Lung microvascular endothelial cell (primary cell): ENCODE measurements at regions not wholly inside any gene's neighbourhood (a gene's known extent, or its start where the extent isn't known, plus 50 kb on each side); places are given as distances from the start of the nearest gene placed in this dataset.

Experiments
- DNase-seq, 2 donors: peaks; one replicate each; pipeline versions ENCODE4 v3.0.0 to v3.0.0-alpha.2; 2010; ENCODE audit warnings: low read depth in 2 of 2

DNA sequence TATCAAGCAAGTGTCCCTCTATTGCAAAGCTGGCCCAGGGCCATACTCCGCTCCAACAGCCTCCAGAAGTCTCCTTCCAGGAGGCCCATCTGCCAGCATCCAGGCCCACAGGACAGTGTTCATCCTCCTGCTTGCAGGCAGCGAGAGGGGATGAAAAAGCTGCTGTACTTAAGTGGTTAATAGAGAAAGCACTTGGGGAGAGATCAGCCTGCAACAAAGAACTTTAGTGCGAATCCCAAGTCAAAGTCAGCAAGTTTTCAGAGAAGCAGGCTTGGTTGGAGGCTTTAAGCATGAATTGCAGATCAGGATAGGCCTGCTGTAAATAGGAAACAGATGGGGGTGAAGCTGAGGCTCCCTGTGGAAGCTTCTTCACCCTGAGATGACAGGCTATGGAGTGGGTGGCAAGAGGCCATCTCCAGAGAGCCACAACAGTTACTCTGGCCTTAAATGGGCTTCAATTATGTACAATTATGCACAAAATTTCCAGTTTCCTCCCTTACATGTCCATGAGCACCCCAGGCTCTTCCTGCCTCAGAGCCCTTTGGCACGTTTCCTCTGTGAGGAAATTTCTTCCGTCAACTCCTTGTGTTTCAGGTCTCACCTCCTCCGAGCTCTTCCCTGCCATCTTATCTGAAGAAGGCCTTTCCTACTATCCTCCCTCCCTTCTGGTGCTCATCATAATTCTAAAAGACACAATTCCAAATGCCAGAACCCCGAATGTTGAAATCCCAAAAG, 98.0 kb upstream of the NR3C1 start:
- DNase-seq, result no peak

DNA sequence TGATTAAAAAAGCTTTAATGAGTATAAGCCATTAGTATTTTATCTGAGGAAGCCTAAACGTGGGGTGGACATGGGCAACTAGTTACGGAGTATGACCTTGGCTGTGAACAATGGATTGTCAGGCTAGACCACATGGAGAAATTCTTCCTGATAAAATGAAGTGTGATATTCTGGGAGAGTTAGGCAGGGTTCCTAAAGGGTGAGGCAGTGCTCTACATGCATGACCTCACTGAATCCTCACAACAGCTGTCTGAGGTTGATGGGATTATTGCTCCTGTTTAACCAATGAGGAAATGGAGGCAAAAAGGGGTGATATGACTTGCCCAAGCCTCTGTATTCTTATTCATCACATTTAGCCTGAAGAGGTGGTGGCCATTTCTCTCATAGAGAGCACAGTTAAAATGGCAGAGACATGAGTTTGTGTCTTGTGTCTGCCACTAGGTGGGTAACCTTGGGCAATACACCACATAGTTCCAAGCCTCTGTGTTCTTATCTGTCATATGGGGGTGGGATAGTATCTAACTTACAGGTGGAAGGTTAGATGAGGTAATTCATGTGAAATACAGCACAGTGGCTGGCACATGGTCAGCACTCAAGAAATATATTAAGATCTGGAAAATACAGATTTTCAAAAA, 96.1 kb upstream of the NR3C1 start:
- DNase-seq, result no peak

DNA sequence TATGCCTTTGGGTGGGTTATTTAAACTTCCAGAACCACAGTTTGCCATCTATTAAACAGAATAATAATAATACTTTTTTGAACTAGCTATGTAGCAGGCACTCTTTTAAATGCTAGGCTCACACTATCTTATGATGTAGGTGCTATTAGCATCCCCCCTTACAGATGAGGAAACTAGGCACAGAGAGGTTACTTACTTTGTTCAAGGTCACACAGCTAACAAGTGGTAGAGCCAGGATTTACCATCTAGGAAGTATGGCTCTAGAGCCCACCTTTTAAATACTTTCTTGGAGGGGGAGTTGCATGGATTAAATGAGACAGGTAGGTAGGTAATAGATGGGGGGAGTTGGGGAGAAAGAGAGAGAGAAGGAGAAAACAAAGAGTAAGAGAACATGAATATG, 95.3 kb upstream of the NR3C1 start:
- DNase-seq, result no peak

DNA sequence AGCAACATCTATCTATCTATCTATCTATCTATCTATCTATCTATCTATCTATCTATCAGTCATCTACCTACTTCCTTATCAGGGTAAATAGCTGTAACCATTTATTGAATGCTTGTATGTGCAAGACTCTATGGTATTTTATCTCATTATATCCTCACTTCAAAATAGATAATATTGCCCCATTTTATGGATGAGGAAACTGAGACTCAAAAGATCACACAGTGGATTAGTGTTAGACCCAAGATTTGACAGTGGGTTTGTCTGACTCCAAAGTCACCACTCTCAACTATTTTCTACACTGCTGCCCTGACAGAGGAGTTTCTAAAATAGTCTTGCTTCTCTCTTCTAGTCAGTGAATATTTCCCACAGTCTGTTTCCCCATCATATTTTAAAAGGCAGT, 94.3 kb upstream of the NR3C1 start:
- no peak for DNase-seq

DNA sequence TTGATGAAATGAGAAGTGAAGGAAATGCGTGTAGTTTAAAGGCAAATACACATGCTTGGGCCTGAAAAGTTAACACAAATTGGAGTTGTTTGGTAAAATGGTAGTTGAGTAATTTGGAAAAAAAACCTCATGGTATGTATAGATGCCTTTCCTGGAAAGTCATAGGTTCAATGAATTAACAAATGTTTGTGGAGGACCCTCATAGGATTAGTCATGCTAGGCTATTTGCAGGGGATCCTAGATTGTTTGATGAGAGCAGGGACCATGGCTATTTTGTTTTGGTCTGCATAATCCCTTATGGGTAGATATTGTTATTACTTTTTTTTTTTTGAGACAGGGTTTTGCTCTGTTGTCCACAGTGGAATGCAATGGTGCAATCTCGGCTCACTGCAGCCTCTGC, 93.5 kb upstream of the NR3C1 start:
- DNase-seq, result no peak

DNA sequence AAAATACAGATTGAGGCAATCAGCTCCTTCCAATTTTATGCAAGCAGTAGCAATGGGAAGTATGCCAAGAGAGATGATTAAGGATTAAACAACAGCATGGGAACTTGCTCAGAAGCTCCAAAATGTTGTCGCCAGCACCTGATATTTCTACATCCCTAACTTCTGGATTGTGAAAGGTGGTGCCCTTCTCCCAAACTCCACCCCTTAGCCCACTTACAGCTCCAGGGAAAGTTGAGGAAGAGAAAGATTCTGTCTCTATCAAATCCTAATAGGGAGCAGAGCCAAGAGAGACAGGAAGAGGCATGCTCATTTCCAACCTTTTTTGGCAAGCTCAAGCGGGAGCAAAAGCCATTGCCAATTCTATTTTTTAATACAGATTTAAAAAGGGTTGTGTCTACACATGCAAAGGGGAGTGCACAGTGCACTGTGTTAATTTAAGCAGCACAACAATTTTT, 92.4 kb upstream of the NR3C1 start:
- peak; percentile 61 to 78 for DNase-seq

DNA sequence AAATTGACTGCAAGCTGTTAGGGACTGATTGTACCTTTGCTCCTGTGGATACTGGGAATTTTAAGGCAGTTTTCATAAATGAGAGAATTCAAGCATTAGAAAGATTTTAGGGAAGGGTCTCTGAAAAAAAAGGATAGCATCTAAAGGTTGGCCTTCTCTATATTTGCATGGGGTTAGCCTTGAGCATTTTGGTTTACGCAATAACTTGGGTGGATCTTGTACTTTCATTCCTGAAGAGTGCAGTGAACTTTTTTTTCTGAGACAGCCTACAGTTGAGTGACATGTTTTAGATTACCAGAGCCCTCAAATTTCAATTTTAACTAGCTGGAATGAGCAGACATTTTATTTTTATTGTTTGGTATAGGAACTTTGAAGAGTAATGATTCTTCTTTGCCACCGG, 91.6 kb upstream of the NR3C1 start:
- no peak for DNase-seq

DNA sequence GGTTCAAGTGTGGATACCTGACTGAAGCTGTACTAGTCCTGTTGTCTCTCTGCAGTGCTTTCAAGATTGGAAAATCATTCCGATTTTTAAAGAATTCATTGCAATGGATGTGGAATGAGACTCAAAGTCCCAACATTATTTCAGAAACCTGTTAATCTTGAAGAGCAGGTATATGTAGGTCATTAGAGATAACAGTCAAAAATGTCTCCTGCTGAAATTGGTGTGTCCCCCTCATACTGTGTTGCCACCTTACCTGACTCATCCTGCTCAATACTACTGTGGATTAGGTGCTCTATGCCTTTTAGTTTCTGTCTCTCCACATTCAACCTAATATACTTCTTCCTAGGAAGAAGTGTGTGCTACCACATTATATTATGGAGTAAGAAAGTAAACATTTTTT, 91.1 kb upstream of the NR3C1 start:
- DNase-seq, result no peak

DNA sequence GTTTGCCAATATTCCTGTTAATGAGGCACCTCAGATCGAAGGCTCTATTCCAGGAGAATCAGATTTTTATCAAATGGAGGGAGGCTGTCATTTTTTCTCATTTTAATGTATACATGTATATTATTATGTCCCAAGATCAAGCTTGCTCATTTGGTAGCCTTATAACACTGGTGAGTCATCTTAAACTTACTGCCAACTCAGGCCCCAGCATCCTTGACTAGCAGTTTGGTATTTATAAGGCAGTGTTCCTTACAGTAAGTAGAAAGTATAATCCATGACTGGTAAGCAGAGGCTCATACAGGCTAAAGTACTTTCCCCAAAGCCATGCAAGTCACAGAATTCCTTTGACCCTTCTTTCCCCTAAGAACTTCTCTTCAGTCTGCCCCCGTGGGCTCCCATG, 90.7 kb upstream of the NR3C1 start:
- DNase-seq, result peak in 1 of 2 donors; percentile 71

DNA sequence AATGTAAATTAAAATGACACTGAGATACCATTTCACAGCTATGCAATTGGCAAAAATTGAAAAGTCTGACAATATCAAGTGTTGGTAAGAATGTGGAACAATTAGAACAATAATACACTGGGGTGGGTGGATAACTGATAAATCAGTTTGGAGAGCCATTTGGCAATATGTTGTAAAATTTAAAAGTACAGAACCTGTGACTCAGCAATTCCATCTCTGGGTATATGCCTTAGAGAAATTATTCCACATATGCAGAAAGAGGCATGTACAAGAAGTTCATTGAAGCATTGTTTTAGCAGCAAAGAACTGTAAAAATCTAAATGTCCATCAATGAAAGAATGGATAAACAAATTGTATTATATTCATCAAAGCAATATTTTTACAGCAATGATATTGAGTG, 89.3 kb upstream of the NR3C1 start:
- DNase-seq, result no peak

DNA sequence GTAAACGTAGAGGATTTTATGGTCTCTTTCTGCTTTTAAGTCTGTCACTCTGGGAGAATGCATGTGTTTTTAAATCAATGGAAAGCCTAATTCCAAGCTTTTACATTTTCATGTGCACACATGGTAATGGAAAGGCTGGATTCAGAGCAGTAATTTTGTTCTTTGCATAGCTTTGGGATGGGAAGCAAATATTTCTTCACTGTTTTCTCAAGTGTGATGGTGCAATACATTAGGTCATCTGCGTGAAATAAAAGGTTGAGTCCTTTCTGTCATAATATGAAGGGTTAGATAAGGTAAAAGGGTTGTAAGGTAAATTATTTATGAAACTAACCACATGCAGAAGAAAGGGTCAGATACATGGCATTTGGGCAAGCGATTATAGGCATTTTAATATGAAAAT, 88.2 kb upstream of the NR3C1 start:
- no peak for DNase-seq

DNA sequence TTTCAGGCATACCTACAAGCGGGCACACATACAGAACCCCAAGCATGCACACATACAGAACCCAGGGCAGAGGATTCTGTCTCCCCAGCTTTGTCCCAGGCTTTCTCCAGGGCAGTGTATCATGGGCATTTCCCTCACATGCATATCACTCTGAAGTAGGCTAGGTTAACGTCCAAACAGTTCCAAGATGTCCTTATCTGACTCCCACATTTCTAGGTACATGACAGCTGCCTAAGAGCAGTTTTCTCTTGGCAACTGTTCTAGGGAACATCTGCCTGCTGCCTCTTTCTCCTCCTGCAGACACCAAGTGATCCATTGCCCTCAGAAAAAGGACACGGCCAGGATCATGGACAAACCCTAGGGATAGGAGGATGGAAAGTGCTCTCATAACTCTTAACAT, 84.9 kb upstream of the NR3C1 start:
- DNase-seq, result no peak

DNA sequence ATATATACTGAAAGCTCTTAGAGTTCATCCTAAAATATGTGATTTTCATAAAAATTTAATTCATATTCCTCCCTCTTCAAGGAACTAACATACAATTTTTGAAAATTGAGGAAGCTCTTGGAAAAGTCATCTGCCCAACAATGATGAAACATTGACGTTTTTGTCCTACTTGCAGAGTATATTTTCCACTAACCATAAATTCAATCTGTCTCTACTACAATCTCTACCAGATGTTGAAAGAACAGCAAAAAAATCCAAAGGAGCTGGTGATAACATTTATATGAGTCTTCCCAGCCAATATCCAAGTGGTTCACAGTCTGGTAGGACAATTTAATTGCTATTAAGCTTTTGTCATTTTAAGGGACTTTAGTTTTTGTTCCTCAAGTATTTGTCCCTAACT, 81.1 kb upstream of the NR3C1 start:
- DNase-seq, result no peak

DNA sequence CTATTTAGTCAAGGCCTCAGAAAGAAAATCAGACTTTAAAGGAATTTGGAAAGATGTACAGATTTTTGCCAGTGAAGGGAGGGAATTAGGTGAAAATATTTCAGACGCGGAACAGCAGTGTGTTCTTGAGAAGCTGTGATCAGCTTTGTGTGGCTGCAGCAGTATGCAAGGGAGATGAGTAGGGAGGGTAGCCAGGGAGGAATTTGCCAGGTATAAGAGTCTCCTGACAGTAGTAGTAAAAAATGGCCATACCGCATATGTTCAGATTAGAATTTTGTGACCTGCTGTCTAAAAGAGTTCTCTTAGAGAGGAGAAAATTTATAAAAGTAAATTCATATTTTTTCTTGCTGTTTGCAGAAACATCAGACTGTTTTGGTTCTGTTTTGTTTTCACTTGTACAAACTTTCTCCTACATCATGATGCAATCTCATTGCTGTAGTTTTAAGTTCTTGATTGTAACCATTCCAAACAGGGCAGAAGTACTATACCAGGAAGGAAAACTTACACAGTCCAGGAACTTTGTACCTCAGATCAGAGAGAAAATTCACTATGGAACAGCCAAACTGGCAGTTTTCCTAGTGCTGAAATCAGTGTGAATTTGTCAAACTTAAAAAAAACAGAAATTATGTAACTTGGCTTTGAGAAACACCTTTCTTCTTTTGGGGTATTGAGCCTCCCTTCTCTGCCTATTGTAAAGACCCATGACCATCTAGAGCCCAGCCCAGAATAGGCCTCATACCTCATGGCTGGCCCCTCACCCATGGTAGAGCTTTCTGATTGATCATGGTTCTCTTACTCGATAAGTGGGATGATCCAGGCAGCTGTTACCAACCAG, 78.4 kb upstream of the NR3C1 start:
- DNase-seq, result peak in 1 of 2 donors; percentile 45

DNA sequence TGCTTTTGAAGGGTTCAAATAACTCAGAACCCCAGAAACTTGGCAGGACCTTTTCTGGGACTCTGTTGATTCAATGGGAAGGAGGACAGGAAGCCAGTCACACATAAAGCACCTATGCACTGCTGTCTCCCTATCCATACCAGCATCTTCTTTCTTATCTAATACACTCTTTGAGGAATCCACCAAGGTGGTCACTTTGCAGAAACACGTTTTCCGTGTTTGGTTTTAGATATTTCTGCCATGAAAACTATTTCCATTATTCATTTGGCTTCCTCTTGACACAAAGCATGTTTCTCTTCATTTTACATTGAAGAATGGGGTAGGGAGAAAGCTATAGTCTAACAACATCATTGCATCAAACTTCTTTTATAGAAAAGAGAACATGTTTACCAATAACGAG, 76.5 kb upstream of the NR3C1 start:
- no peak for DNase-seq

DNA sequence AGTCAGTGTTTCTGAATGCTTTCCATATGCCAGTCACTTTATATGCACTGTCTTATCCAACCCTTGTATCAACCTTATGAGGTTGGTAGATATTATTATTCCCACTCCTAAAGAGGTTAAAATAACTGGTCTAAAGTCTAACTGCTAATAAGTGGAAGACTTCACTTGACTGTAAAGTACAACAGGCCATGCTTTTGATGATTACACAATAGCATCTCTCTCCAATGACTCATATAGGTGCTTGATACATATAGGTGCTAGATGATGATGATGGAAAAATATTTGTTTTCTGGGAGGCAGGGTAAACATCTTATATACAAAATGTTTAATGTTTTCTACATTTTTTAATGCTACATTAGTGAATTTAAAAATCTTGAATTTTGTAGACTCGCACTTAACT, 75.9 kb upstream of the NR3C1 start:
- DNase-seq, result no peak

DNA sequence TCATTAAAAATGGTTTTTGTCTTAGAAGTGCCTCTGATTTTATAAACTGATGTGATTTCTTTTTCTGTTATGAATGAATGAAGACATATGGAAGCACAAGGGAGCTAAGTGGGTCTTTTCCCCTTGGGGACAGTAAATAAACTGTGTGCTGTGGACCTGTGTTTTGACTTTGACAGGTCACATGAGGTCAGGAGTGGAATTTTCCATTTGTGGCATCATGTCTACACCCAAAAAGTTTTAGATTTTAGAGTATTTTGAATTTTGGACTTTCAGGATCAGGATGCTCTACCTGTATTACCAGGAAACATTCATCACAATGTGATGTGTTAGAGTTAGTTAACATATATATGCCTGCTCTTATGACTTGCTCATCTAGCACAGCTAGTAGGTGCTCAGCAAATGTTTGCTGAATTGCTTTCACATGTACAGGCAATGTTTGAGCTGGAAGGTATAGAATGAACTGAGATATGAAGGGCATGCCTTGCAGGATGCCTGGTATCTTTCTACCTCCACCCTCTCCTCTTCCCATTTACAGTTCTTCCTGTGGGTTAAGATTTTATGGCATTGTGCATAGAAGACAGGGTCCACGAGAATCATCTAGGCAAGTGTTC, 73.2 kb upstream of the NR3C1 start:
- DNase-seq, result no peak

DNA sequence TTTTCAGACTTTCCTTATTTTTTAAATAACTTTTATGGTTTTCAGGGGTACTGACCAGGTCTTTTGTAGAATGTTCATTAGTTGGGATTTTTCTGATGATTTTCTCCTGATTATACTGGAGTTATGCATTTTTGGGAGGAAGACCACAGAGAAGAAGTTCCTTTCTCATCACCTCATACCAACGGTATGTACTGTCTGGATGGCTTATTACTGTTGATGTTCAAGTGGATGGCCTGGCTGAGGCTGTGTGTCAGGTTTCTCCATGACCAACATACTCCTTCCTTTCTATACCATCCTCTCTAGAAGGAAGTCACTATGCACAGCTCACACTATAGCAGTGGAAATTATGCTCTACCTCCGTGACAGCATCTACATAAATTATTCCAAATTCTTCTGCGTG, 71.1 kb upstream of the NR3C1 start:
- no peak for DNase-seq

DNA sequence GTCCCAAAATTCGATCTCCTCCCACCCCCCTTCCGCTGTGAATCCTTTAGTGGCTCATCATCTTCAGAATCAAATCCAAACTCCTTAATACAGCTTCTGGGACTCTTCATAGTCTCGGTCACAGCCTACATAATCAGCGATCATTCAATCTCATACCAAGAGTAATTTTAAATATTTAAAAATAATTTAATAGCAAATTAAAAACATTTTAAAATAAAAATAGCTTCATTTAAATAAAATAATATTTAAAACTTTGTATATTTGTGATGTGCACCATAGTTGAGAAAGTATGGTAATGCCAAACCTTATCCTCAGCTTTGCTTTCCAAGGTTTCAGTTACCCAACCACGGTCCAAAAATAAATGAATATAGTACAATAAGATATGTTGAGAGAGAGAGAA, 70.0 kb upstream of the NR3C1 start:
- no peak for DNase-seq

DNA sequence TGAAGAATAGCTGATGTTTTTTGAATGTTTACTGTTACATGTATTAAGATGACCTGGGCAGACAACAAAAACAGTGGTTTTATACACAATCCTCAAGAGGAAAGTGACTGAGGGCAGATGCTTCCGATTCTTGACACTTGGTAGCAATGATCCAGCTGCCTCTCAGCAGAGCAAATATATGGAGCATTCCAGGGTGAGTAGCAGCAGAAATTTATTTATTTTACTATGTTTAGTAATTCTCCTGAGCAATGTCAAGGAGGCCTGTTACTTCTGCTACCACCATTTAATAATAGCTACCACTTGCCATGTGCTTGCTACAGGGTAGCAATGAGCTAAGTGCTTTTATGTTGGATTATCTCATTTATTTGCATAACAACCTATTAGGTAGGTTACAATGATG, 69.1 kb upstream of the NR3C1 start:
- DNase-seq, result no peak

DNA sequence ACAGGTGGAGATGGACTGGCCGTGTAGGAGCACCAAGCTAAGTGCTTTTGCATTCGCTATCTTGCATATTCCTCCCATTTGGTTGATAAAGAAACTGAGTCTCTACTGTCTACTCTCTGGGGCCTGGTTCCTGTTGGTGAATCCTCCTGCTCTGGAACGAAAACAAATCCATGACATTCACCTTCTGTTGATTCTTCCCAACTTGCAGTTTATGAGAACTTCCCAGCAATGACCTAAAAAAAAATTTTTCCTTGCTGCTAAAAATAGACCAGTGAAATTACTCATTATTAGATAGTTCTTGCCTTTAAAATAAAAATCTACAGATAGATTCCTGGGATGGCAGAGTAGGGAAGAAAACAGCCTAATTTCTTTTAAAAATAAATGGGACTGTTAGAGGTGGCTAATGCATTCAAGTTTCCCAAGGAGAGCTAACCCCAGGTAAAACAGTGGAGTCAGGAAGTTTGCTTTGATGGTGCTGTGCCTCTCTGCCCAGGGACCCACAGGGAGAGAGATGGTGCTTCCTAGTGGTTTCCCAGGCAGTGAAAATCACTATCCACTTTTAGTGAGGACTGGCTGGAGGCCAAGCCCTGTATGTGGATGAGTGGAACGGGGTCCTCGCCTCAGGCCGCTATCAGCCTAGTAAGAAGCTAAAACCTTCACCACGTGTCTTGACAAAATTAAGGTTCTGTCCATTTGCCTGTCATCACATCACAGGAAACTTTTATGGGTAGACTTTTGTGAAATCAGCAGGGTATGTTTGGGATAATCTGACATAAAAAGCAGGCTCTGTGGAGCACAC, 68.4 kb upstream of the NR3C1 start:
- no peak for DNase-seq
